Keratinocyte (primary cell): ENCODE measurements at regions not wholly inside any gene's neighbourhood (a gene's known extent, or its start where the extent isn't known, plus 50 kb on each side); places are given as distances from the start of the nearest gene placed in this dataset.

ENCODE experiments used
- DNase-seq: peaks from one replicate; pipeline ENCODE4 v3.0.0-alpha.2; 2011; ENCODE audit warnings: low read depth, missing footprints, low spot score
- FAIRE-seq: peaks from 2 replicates; lab custom pipeline; 2011; peaks lifted over from hg19 to GRCh38; lab: Jason Lieb, UNC
- H2AFZ ChIP-seq: 2 replicates; pipeline ENCODE4 v1.6.0; 2012; ENCODE audit warnings: low read length, control low read depth, inconsistent platforms; ENCODE audit not compliant: control insufficient read depth
- H3K27ac ChIP-seq: 2 replicates; pipeline ENCODE4 v1.5.1; 2011; ENCODE audit warnings: low read length; ENCODE audit not compliant: control insufficient read depth, insufficient read depth
- H3K27me3 ChIP-seq: 3 replicates; pipeline ENCODE4 v1.6.0; 2011; ENCODE audit warnings: low read length; ENCODE audit not compliant: control insufficient read depth, insufficient read depth; ENCODE audit errors: extremely low read depth
- H3K36me3 ChIP-seq, 2 experiments: 2 replicates in 1 of 2; 3 replicates in 1 of 2; pipeline ENCODE4 v1.5.1; 2011; ENCODE audit warnings: low read length in 2 of 2, mild to moderate bottlenecking in 1 of 2; ENCODE audit not compliant: control insufficient read depth in 2 of 2, insufficient read depth in 2 of 2; ENCODE audit errors: extremely low read depth in 1 of 2
- H3K4me1 ChIP-seq: 3 replicates; pipeline ENCODE4 v1.5.1; 2011; ENCODE audit warnings: low read length; ENCODE audit not compliant: control insufficient read depth, insufficient read depth; ENCODE audit errors: extremely low read depth
- H3K4me2 ChIP-seq: 3 replicates; pipeline ENCODE4 v1.6.0; 2011; ENCODE audit warnings: low read depth, low read length; ENCODE audit not compliant: control insufficient read depth, insufficient read depth; ENCODE audit errors: extremely low read depth
- H3K4me3 ChIP-seq, 3 experiments: fragments of 200-600 bp in 1 of 3; sonication (generic) in 1 of 3; 2 replicates in 2 of 3; 3 replicates in 1 of 3; pipeline ENCODE4 v1.5.1; 2011 to 2016; ENCODE audit warnings: low read length in 3 of 3, mild to moderate bottlenecking in 3 of 3, control low read depth in 2 of 3, inconsistent platforms in 1 of 3, low read depth in 1 of 3, mixed read lengths in 1 of 3, mixed run types in 1 of 3, moderate library complexity in 1 of 3; ENCODE audit not compliant: control insufficient read depth in 2 of 3, insufficient read depth in 2 of 3; ENCODE audit errors: extremely low read depth in 1 of 3
- H3K79me2 ChIP-seq: 2 replicates; pipeline ENCODE4 v1.6.0; 2012; ENCODE audit warnings: low read length; ENCODE audit not compliant: control insufficient read depth, insufficient read depth
- H3K9ac ChIP-seq: 3 replicates; pipeline ENCODE4 v1.6.0; 2011; ENCODE audit warnings: low read length; ENCODE audit not compliant: control insufficient read depth, insufficient read depth; ENCODE audit errors: extremely low read depth
- H3K9me1 ChIP-seq: 3 replicates; pipeline ENCODE4 v1.6.0; 2011; ENCODE audit warnings: low read length; ENCODE audit not compliant: control insufficient read depth, insufficient read depth; ENCODE audit errors: extremely low read depth
- H3K9me3 ChIP-seq: 2 replicates; pipeline ENCODE4 v1.5.1; 2012; ENCODE audit warnings: low read depth, low read length; ENCODE audit not compliant: control insufficient read depth
- H4K20me1 ChIP-seq: 3 replicates; pipeline ENCODE4 v1.6.0; 2011; ENCODE audit warnings: low read length; ENCODE audit not compliant: control insufficient read depth, insufficient read depth; ENCODE audit errors: extremely low read depth
- dilution Hi-C: fragments of 300-500 bp; cut with MboI; formaldehyde crosslinking; loops from one replicate; pipeline ENCODE4 v1.7.0; 2020; ENCODE audit warnings: low sequenced_read_pairs; ENCODE audit not compliant: extremely low pct_ligation_motif_present
- TF ChIP-seq, protein P1 (sequence below), 3 experiments: IDR thresholded peaks in 1 of 3; conservative IDR thresholded peaks in 1 of 3; optimal IDR thresholded peaks in 1 of 3; 2 replicates in 2 of 3; 3 replicates in 1 of 3; pipeline versions ENCODE3 to v1.5.1; 2011; ENCODE audit warnings: low read length in 3 of 3, mild to moderate bottlenecking in 3 of 3, moderate library complexity in 2 of 3, control low read depth in 1 of 3, inconsistent platforms in 1 of 3; ENCODE audit not compliant: insufficient read depth in 2 of 3; ENCODE audit errors: extremely low read depth in 1 of 3

DNA sequence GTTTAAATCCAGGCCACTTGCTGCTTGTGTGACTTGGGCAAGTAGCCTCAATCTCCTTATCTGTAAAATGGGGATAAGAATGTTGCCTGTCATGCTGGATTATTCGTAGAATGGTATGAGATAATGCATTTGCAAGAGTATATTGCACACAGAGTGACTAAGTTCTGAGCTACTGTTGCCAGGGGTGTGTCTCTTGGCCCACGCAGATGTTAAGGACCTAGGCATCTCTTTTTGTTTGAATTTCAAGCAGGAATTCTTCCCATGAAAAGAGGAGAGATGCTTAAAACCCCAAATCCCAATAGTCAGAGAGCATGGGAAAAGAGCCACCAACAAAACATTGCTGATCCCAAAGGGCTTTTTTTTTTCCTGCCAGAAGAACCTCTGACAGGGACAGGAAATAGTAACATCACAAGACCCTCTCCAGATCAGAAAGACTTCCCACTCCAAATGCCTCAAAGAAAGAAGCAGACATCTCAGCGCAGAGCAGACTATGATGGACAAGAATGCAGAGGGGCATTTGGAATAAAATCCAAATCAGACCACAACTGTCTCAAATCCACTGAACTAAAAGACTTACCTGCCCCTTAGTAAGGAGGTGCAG, 90.5 kb downstream of the MRPL46 start:
- Histone ChIP-seq H3K4me1 (no peaks in the 10 kb centered on the region), H4K20me1 (no peaks in the 10 kb centered on the region), H3K9ac (no peak overlapping the region), H2AFZ (no peak overlapping the region), H3K4me3 (no peak overlapping the region), H3K27me3 (no peaks in the 10 kb centered on the region), H3K9me3 (no peaks in the 10 kb centered on the region), H3K36me3 (no peaks in the 10 kb centered on the region), H3K79me2 (no peaks in the 10 kb centered on the region), H3K9me1 (no peaks in the 10 kb centered on the region), H3K4me2 (no peak overlapping the region), H3K27ac (no peak overlapping the region)
- TF ChIP-seq, protein P1, sequence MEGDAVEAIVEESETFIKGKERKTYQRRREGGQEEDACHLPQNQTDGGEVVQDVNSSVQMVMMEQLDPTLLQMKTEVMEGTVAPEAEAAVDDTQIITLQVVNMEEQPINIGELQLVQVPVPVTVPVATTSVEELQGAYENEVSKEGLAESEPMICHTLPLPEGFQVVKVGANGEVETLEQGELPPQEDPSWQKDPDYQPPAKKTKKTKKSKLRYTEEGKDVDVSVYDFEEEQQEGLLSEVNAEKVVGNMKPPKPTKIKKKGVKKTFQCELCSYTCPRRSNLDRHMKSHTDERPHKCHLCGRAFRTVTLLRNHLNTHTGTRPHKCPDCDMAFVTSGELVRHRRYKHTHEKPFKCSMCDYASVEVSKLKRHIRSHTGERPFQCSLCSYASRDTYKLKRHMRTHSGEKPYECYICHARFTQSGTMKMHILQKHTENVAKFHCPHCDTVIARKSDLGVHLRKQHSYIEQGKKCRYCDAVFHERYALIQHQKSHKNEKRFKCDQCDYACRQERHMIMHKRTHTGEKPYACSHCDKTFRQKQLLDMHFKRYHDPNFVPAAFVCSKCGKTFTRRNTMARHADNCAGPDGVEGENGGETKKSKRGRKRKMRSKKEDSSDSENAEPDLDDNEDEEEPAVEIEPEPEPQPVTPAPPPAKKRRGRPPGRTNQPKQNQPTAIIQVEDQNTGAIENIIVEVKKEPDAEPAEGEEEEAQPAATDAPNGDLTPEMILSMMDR (optimal IDR thresholded peaks at IDR 0.05 in 1 of 3, IDR thresholded peaks at IDR 0.05 in 1 of 3, conservative IDR thresholded peaks at IDR 0.05 in 1 of 3; ENCODE audit: extremely low read depth in 1 of 3, insufficient read depth in 2 of 3, low read length in 3 of 3), result no peak
- dilution Hi-C loops, result no loop called here
- DNase-seq, result no peak
- FAIRE-seq, result no peak

DNA sequence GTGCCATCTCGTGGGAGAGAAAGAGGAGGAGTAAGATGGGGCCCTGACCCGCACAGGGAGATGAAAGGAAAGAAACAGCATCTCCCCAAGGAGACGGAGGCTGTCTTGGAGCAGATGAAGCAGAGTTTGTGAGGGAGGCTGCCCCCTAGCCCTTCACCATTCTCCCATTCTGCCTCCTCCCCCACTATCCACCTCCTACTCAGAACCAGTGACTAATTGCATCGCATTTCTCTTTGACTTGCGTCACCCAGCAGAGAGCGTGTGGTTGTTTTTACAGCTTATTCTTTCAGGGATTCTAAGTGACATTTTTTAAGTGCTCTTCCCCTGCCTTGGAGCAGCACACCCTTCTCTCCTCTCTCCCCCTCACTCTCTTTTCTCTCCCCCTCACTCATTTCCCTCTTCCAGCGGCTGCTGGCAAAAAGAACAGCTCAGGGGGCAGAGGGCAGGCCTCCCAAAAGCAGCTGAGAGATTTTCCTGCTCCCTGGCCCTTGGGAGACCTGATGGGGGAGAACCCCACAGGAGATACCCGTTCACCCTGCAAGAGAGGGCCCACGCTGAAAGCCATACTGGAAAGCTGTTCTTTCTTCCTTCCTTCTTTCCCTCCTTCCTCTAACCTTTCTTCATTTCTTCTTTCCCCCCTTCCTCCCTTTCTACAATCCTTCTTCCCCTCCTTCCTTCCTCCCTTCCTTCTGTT, 91.8 kb downstream of the MRPL46 start:
- Histone ChIP-seq H3K9me3 (no peaks in the 10 kb centered on the region), H3K9ac (no peak overlapping the region), H2AFZ (no peak overlapping the region), H3K79me2 (no peaks in the 10 kb centered on the region), H3K9me1 (no peaks in the 10 kb centered on the region), H3K27ac (no peak overlapping the region), H3K4me1 (no peaks in the 10 kb centered on the region), H3K4me3 (no peak overlapping the region), H3K36me3 (no peaks in the 10 kb centered on the region), H3K27me3 (no peaks in the 10 kb centered on the region), H3K4me2 (no peak overlapping the region), H4K20me1 (no peaks in the 10 kb centered on the region)
- dilution Hi-C loops, result no loop called here
- DNase-seq (no peak), FAIRE-seq (no peak)
- TF ChIP-seq, protein P1 (optimal IDR thresholded peaks at IDR 0.05 in 1 of 3, IDR thresholded peaks at IDR 0.05 in 1 of 3, conservative IDR thresholded peaks at IDR 0.05 in 1 of 3; ENCODE audit: extremely low read depth in 1 of 3, insufficient read depth in 2 of 3, low read length in 3 of 3), result no peak
